ENCODE measurements at regions not wholly inside any gene's neighbourhood (a gene's known extent, or its start where the extent isn't known, plus 50 kb on each side); places are given as distances from the start of the nearest gene placed in this dataset. TPM values are rescaled to one million over a fixed set of nuclear protein-coding genes. Genes with fewer than 3 reads are reported as not detected.

Small RNAs in the stretch of these regions (small RNA-seq; reads per million reads assigned to genes)
- gene AC104435.1 (ENCODE audit: insufficient read depth, insufficient read length, low read depth, low replicate concordance) (1.5 reads per million), gene AC105265.1 (ENCODE audit: insufficient read depth, insufficient read length, low read depth, low replicate concordance) (not detected), gene RNA5SP136 (ENCODE audit: insufficient read depth, insufficient read length, low read depth, low replicate concordance) (not detected), gene RNU1-62P (ENCODE audit: insufficient read depth, insufficient read length, low read depth, low replicate concordance) (not detected), gene UBE2Q2P9 (ENCODE audit: insufficient read depth, insufficient read length, low read depth, low replicate concordance) (not detected)

Data from endothelial cell of umbilical vein (primary cell).